RWPE2 (cell line): ENCODE measurements at regions not wholly inside any gene's neighbourhood (a gene's known extent, or its start where the extent isn't known, plus 50 kb on each side); places are given as distances from the start of the nearest gene placed in this dataset.

Experiments used
- ATAC-seq: fragments of 200-7000 bp; cut with Tn5 transposase; 3 replicates; pipeline ENCODE4 v1.9.1; 2021; ENCODE audit warnings: low read depth
- DNase-seq: peaks from one replicate; pipeline ENCODE4 v3.0.0-alpha.2; 2020; ENCODE audit warnings: low spot score
- H3K27ac ChIP-seq: fragments of 450-650 bp; 2 replicates; pipeline ENCODE4 v1.5.1; 2017; ENCODE audit warnings: mild to moderate bottlenecking; ENCODE audit not compliant: poor library complexity, severe bottlenecking
- H3K27me3 ChIP-seq: fragments of 250-450 bp; sonication (Bioruptor Pico); 2 replicates; pipeline ENCODE4 v1.5.1; 2021; ENCODE audit warnings: mild to moderate bottlenecking, moderate library complexity; ENCODE audit not compliant: insufficient read depth, poor library complexity, severe bottlenecking
- H3K36me3 ChIP-seq: fragments of 250-450 bp; sonication (Bioruptor Pico); 2 replicates; pipeline ENCODE4 v1.5.1; 2020; ENCODE audit warnings: low read depth, mild to moderate bottlenecking, moderate library complexity
- H3K4me1 ChIP-seq: fragments of 250-450 bp; sonication (Bioruptor Pico); 2 replicates; pipeline ENCODE4 v1.5.1; 2021; ENCODE audit warnings: mild to moderate bottlenecking, moderate library complexity; ENCODE audit not compliant: insufficient read depth, poor library complexity, severe bottlenecking
- H3K4me3 ChIP-seq: fragments of 250-450 bp; sonication (Bioruptor Pico); 2 replicates; pipeline ENCODE4 v1.5.1; 2021; ENCODE audit warnings: mild to moderate bottlenecking, moderate library complexity; ENCODE audit not compliant: severe bottlenecking
- H3K9me3 ChIP-seq: fragments of 250-450 bp; sonication (Bioruptor Pico); 2 replicates; pipeline ENCODE4 v1.5.1; 2021; ENCODE audit warnings: mild to moderate bottlenecking, moderate library complexity; ENCODE audit not compliant: severe bottlenecking
- TF ChIP-seq, protein P1 (sequence below): fragments of 450-650 bp; IDR thresholded peaks from one replicate; pipeline ENCODE4 v1.5.1; 2017; ENCODE audit warnings: mild to moderate bottlenecking, moderate library complexity; ENCODE audit not compliant: poor library complexity, severe bottlenecking

DNA sequence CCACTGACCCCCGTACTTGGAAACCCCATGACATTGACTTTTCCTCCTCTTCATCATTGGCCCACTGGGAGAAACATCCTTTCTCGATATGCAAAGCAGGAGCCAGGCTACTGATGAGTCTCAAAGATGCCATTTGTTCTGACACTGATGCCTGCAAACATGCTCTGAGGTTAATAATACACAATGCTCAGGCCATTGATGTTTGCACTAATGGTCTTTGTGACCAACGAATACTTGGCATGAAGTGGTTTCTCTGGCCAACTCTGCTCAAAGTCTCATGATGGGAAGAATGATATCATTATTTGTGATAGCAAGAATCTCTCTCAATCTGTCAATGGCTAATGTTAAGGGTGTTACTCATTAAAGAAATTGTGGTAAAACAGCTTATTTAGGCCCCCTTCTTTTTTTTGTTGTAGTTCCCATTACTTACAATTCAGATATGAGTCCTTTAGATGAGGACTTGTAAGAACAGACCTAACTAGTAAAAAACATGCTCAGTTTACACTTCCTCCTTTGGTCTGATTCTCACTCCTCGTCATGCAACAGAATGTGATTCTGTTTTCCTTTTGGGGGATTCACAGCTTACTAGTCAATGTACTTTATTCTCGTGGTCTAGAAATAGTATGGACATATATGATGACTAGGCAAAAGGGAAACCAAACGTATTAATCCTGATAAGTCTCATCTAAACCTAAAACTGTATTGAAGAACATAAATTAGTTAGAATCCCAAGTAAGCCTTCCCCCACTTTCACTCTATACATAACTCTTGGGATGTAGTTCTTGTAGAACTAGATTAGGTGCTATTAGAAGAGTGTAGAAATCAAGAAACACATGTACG lies 488.8 kb upstream of the DPPA4 start:
- H3K27me3 ChIP-seq: no peaks in the 10 kb centered on the region
- no peak for ATAC-seq
- no peak overlapping the region for H3K27ac ChIP-seq
- TF ChIP-seq, protein P1, sequence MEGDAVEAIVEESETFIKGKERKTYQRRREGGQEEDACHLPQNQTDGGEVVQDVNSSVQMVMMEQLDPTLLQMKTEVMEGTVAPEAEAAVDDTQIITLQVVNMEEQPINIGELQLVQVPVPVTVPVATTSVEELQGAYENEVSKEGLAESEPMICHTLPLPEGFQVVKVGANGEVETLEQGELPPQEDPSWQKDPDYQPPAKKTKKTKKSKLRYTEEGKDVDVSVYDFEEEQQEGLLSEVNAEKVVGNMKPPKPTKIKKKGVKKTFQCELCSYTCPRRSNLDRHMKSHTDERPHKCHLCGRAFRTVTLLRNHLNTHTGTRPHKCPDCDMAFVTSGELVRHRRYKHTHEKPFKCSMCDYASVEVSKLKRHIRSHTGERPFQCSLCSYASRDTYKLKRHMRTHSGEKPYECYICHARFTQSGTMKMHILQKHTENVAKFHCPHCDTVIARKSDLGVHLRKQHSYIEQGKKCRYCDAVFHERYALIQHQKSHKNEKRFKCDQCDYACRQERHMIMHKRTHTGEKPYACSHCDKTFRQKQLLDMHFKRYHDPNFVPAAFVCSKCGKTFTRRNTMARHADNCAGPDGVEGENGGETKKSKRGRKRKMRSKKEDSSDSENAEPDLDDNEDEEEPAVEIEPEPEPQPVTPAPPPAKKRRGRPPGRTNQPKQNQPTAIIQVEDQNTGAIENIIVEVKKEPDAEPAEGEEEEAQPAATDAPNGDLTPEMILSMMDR: no peak
- no peak overlapping the region for H3K4me3 ChIP-seq
- DNase-seq: no peak
- H3K4me1 ChIP-seq: no peaks in the 10 kb centered on the region
- H3K9me3 ChIP-seq: no peaks in the 10 kb centered on the region
- no peaks in the 10 kb centered on the region for H3K36me3 ChIP-seq

DNA sequence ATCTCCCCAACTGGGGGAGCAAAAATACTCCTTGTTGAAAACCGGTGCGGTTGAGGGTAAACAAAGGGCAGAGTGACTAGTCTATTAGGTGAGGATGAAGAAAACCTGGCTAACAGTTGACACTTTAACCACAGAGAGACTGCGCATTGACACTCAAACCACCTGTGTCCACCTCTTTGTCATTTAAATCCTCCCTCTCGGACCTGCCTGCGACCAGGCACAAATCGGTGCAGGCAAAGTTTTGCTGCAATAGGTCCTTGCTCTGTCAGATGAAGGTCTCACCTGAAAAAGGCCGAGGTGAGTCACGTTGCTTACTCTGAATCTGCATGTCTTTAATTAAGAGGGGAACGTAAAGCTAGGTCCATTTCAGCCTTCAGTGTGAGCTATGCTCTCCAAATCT lies 494.1 kb upstream of the DPPA4 start:
- no peak for ATAC-seq
- no peak overlapping the region for H3K27ac ChIP-seq
- H3K9me3 ChIP-seq: no peaks in the 10 kb centered on the region
- H3K27me3 ChIP-seq: no peaks in the 10 kb centered on the region
- H3K36me3 ChIP-seq: no peaks in the 10 kb centered on the region
- H3K4me3 ChIP-seq: no peak overlapping the region
- TF ChIP-seq, protein P1: no peak
- no peak for DNase-seq
- no peaks in the 10 kb centered on the region for H3K4me1 ChIP-seq

DNA sequence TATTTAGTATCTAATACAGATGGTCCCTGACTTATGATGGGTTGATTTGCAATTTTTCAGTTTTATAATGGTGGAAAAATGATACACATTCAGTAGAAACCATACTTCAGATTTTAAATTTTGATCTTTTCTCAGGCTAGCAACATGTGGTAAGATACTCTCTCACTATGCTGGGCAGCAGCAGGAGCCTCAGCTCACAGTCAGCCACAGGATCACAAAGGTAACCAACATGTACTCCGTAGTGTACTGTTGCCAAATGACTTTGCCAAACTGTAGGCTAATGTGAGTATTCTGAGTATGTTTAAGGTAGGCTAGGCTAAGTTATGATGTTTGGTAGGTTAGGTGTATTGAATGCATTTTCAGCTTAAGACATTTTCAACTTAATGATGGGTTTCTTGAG lies 498.6 kb upstream of the DPPA4 start:
- TF ChIP-seq, protein P1: no peak
- H3K27ac ChIP-seq: no peak overlapping the region
- no peaks in the 10 kb centered on the region for H3K36me3 ChIP-seq
- no peaks in the 10 kb centered on the region for H3K27me3 ChIP-seq
- no peaks in the 10 kb centered on the region for H3K4me1 ChIP-seq
- no peaks in the 10 kb centered on the region for H3K9me3 ChIP-seq
- DNase-seq (no peak), ATAC-seq (no peak)
- no peak overlapping the region for H3K4me3 ChIP-seq

DNA sequence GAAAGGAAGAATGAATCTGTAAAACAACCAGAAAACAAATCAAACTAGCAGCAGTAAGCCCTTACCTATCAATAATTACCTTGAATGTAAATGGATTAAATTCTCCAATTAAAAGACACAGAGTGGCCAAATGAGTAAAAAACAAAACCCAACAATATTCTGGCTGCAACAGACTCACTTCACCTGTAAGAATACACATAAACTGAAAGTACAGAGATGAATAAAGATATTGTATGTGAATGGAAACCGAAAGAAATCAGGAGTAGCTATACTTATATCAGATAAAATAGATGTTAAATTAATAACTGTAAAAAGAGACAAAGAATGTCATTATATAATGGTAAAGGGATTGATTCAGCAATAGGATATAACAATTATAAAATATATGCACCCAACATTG lies 514.5 kb upstream of the DPPA4 start:
- TF ChIP-seq, protein P1: no peak
- no peaks in the 10 kb centered on the region for H3K27me3 ChIP-seq
- no peaks in the 10 kb centered on the region for H3K36me3 ChIP-seq
- DNase-seq: no peak
- H3K9me3 ChIP-seq: no peaks in the 10 kb centered on the region
- no peaks in the 10 kb centered on the region for H3K4me1 ChIP-seq
- no peak overlapping the region for H3K4me3 ChIP-seq
- no peak overlapping the region for H3K27ac ChIP-seq
- no peak for ATAC-seq

DNA sequence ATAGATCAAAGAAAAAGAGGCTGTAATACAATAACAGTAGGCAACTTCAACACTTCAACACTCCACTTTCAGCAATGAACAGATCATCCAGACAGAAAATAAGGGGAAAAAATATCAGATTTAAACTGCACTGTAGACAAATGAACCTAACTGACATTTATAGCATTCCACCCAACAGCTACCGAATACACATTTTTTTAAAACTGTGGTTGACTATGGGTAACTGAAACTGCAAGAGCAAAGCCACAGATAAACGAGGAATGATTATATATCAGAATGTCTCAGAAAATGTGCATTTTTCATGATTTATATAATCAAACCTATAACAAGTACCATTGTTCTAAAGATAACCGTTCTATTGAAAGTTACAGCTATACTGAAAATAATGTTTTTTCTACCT lies 514.9 kb upstream of the DPPA4 start:
- H3K9me3 ChIP-seq: no peaks in the 10 kb centered on the region
- DNase-seq (no peak), ATAC-seq (no peak)
- no peak overlapping the region for H3K4me3 ChIP-seq
- TF ChIP-seq, protein P1: no peak
- no peaks in the 10 kb centered on the region for H3K27me3 ChIP-seq
- no peaks in the 10 kb centered on the region for H3K4me1 ChIP-seq
- no peaks in the 10 kb centered on the region for H3K36me3 ChIP-seq
- no peak overlapping the region for H3K27ac ChIP-seq
